ENCODE measurements at regions not wholly inside any gene's neighbourhood (a gene's known extent, or its start where the extent isn't known, plus 50 kb on each side); places are given as distances from the start of the nearest gene placed in this dataset.

DNA sequence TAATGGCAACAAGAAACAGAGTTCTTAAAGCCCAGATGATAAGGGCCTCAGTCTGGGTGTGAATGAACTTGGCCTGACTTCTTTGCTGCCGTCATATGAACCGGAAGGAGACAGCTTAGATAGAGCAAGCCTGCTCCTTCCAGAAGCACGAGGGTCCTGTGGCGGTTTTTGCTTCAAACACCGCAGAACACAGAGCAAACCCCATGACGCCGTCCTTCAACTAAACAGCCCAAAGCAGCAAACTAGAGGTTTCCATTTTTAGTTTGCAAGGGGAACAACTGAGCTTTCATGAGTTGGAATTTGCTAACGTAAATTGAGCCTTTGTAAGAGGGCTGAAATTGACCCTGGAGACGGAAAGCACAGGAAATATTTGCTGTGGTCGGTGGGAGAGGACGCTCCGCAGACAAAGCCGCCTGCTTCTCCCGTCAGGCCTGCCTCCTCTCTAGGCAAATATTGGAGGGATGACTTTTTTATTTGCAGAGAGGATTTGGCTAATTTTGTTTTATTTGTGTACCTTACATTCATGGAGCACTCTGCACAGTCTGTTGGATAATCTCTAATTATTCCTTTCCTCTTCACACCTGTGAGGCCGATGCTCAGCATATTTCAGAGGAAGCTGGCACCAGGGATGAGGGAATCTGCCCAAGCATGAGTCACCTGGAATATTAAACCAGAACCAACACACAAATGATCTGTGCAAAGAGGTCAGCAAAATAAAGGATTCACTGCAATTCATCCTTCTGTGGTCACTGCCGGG is 134.0 kb upstream of the NCK2 start:
- H3K4ac ChIP-seq (ENCODE audit: low read depth, low read length) = no peak overlapping the region
- no peak overlapping the region for H2BK5ac ChIP-seq (ENCODE audit: low read depth, low read length, poor library complexity, severe bottlenecking)
- H3K18ac ChIP-seq (ENCODE audit: low read depth, low read length) = no peak overlapping the region
- no peaks in the 10 kb centered on the region for H4K20me1 ChIP-seq (ENCODE audit: insufficient read depth, low read length)
- no peak overlapping the region for H3K23ac ChIP-seq (ENCODE audit: low read depth, low read length)
- no peak overlapping the region for H4K91ac ChIP-seq (ENCODE audit: insufficient read depth, low read depth, low read length)
- peaks cover 5% of the 10 kb centered on the region for H3K27me3 ChIP-seq (ENCODE audit: control insufficient read depth, insufficient read depth, low read length)
- H3K14ac ChIP-seq (replicated peaks; ENCODE audit: low read depth, low read length) = no peak overlapping the region
- H4K8ac ChIP-seq (ENCODE audit: low read depth in 2 of 2, low read length in 2 of 2) = no peak overlapping the region
- H2AK9ac ChIP-seq (replicated peaks; ENCODE audit: low read depth, low read length, poor library complexity) = no peak overlapping the region
- H3K79me1 ChIP-seq (ENCODE audit: low read depth in 1 of 2, low read length in 2 of 2) = no peaks in the 10 kb centered on the region
- H3K56ac ChIP-seq (ENCODE audit: extremely low read depth, insufficient read depth, low read length) = no peak overlapping the region
- DNase-seq (no peak), ATAC-seq (ENCODE audit: low read depth) (no peak)
- no peak overlapping the region for H2AK5ac ChIP-seq (ENCODE audit: low read depth, low read length)
- dilution Hi-C loops (cut with HindIII; ENCODE audit: low sequenced_read_pairs, unreplicated experiment) = no loop called here
- intact Hi-C loops (cut with micrococcal nuclease) = no loop called here
- BruUV-seq (replicated peaks) = no TSS peak
- no peak overlapping the region for H2BK20ac ChIP-seq (ENCODE audit: low read depth, low read length)
- no peak overlapping the region for H3K27ac ChIP-seq (ENCODE audit: insufficient read depth, low read length)
- in situ Hi-C loops (cut with MboI; ENCODE audit: low sequenced_read_pairs) = no loop called here
- peak overlapping the region; percentile 39 for H2AFZ ChIP-seq (replicated peaks; ENCODE audit: low read length, poor library complexity)
- no peaks in the 10 kb centered on the region for H3K4me1 ChIP-seq (ENCODE audit: control insufficient read depth, insufficient read depth, low read length)
- H3K9me3 ChIP-seq (ENCODE audit: control insufficient read depth, insufficient read depth, low read length) = no peaks in the 10 kb centered on the region
- no peak overlapping the region for H3K9ac ChIP-seq (ENCODE audit: low read depth, low read length)
- no peaks in the 10 kb centered on the region for H3K36me3 ChIP-seq (ENCODE audit: control insufficient read depth, insufficient read depth, low read length)
- no peak overlapping the region for H3K4me3 ChIP-seq (ENCODE audit: insufficient read depth, low read depth, low read length)
- POLR2A ChIA-PET (ENCODE audit: unreplicated experiment) = no interaction called here
- H2BK15ac ChIP-seq (ENCODE audit: low read depth, low read length) = no peak overlapping the region
- H2BK120ac ChIP-seq (ENCODE audit: low read depth, low read length) = no peak overlapping the region
- CTCF ChIA-PET = no interaction called here
- WGBS, 2 experiments (ENCODE audit: extremely low coverage in 2 of 2, insufficient read length in 1 of 2) = 33% methylated on average over 1 of the region's 16 CpGs; no CpG with 5 or more reads in 1 of the 2 experiments
- no peak overlapping the region for H3K4me2 ChIP-seq (ENCODE audit: low read depth, low read length)
- H4K5ac ChIP-seq (ENCODE audit: low read depth, low read length) = no peak overlapping the region
- no peaks in the 10 kb centered on the region for H3K9me1 ChIP-seq (ENCODE audit: insufficient read depth, low read length)
- TF ChIP-seq BHLHE40 (IDR thresholded peaks at IDR 0.05; ENCODE audit: low read depth, low read length) (no peak), CHD1 (IDR thresholded peaks at IDR 0.05; ENCODE audit: low read depth, low read length) (no peak), RAD21 (IDR thresholded peaks at IDR 0.05; ENCODE audit: low read length) (no peak), RCOR1 (IDR thresholded peaks at IDR 0.05; ENCODE audit: insufficient replicate concordance, low read length) (no peak), FOS (IDR thresholded peaks at IDR 0.05; ENCODE audit: low read depth, low read length) (no peak), SMC3 (IDR thresholded peaks at IDR 0.05; ENCODE audit: low read depth, low read length) (no peak), MAFK (IDR thresholded peaks at IDR 0.05; ENCODE audit: low read depth, low read length) (no peak), MXI1 (IDR thresholded peaks at IDR 0.05; ENCODE audit: borderline replicate concordance, low read depth, low read length) (no peak), CEBPB (IDR thresholded peaks at IDR 0.05; ENCODE audit: low read depth, low read length) (no peak), RFX5 (IDR thresholded peaks at IDR 0.05; ENCODE audit: low read depth, low read length) (no peak), POLR2A (IDR thresholded peaks at IDR 0.05; ENCODE audit: low read depth, low read length) (no peak), NFE2L2 (IDR thresholded peaks at IDR 0.05; ENCODE audit: low read depth, low read length) (no peak), MAZ (IDR thresholded peaks at IDR 0.05; ENCODE audit: borderline replicate concordance, low read depth, low read length) (no peak)
- TF ChIP-seq, protein P1, sequence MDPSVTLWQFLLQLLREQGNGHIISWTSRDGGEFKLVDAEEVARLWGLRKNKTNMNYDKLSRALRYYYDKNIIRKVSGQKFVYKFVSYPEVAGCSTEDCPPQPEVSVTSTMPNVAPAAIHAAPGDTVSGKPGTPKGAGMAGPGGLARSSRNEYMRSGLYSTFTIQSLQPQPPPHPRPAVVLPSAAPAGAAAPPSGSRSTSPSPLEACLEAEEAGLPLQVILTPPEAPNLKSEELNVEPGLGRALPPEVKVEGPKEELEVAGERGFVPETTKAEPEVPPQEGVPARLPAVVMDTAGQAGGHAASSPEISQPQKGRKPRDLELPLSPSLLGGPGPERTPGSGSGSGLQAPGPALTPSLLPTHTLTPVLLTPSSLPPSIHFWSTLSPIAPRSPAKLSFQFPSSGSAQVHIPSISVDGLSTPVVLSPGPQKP (IDR thresholded peaks at IDR 0.05; ENCODE audit: borderline replicate concordance, low read depth, low read length) = no peak
- TF ChIP-seq, protein P2, sequence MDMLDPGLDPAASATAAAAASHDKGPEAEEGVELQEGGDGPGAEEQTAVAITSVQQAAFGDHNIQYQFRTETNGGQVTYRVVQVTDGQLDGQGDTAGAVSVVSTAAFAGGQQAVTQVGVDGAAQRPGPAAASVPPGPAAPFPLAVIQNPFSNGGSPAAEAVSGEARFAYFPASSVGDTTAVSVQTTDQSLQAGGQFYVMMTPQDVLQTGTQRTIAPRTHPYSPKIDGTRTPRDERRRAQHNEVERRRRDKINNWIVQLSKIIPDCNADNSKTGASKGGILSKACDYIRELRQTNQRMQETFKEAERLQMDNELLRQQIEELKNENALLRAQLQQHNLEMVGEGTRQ (IDR thresholded peaks at IDR 0.05; ENCODE audit: low read depth, low read length) = no peak
- TF ChIP-seq, protein P3, sequence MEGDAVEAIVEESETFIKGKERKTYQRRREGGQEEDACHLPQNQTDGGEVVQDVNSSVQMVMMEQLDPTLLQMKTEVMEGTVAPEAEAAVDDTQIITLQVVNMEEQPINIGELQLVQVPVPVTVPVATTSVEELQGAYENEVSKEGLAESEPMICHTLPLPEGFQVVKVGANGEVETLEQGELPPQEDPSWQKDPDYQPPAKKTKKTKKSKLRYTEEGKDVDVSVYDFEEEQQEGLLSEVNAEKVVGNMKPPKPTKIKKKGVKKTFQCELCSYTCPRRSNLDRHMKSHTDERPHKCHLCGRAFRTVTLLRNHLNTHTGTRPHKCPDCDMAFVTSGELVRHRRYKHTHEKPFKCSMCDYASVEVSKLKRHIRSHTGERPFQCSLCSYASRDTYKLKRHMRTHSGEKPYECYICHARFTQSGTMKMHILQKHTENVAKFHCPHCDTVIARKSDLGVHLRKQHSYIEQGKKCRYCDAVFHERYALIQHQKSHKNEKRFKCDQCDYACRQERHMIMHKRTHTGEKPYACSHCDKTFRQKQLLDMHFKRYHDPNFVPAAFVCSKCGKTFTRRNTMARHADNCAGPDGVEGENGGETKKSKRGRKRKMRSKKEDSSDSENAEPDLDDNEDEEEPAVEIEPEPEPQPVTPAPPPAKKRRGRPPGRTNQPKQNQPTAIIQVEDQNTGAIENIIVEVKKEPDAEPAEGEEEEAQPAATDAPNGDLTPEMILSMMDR (conservative IDR thresholded peaks at IDR 0.05; ENCODE audit: low read depth, low read length) = no peak
